H9 (cell line): ENCODE measurements at regions not wholly inside any gene's neighbourhood (a gene's known extent, or its start where the extent isn't known, plus 50 kb on each side); places are given as distances from the start of the nearest gene placed in this dataset.

Experiments used
- DNase-seq: peaks from one replicate; pipeline ENCODE4 v3.0.0-alpha.2; 2017
- H2AFZ ChIP-seq: one replicate; pipeline ENCODE4 v1.6.1; 2013; ENCODE audit warnings: mild to moderate bottlenecking, low read length, control low read depth, moderate library complexity
- H2AK5ac ChIP-seq: 2 replicates; pipeline ENCODE4 v1.6.1; 2013; ENCODE audit warnings: low read length, control low read depth, mixed read lengths; ENCODE audit not compliant: insufficient read length
- H2BK120ac ChIP-seq: one replicate; pipeline ENCODE4 v1.6.1; 2013; ENCODE audit warnings: low read depth, mild to moderate bottlenecking, low read length, control low read depth, inconsistent platforms; ENCODE audit not compliant: poor library complexity, severe bottlenecking
- H2BK12ac ChIP-seq: 2 replicates; pipeline ENCODE4 v1.6.1; 2013; ENCODE audit warnings: low read length, control low read depth, mixed read lengths, low read depth; ENCODE audit not compliant: insufficient read length
- H2BK15ac ChIP-seq: 2 replicates; pipeline ENCODE4 v1.6.1; 2013; ENCODE audit warnings: low read depth, low read length, control low read depth
- H2BK20ac ChIP-seq: one replicate; pipeline ENCODE4 v1.6.1; 2013; ENCODE audit warnings: low read depth, mild to moderate bottlenecking, low read length, control low read depth, inconsistent platforms; ENCODE audit not compliant: poor library complexity, severe bottlenecking
- H2BK5ac ChIP-seq: 2 replicates; pipeline ENCODE4 v1.6.1; 2013; ENCODE audit warnings: low read length, control low read depth, mixed read lengths; ENCODE audit not compliant: insufficient read length
- H3K14ac ChIP-seq: 2 replicates; pipeline ENCODE4 v1.6.1; 2013; ENCODE audit warnings: low read length, control low read depth; ENCODE audit not compliant: insufficient read depth
- H3K18ac ChIP-seq: 2 replicates; pipeline ENCODE4 v1.6.1; 2013; ENCODE audit warnings: low read depth, mild to moderate bottlenecking, mixed read lengths, low read length, control low read depth; ENCODE audit not compliant: insufficient read length
- H3K23ac ChIP-seq: 2 replicates; pipeline ENCODE4 v1.6.1; 2013; ENCODE audit warnings: low read length, control low read depth, mixed read lengths, low read depth; ENCODE audit not compliant: insufficient read length
- H3K23me2 ChIP-seq: 2 replicates; pipeline ENCODE4 v1.6.1; 2013; ENCODE audit warnings: low read depth, mild to moderate bottlenecking, mixed read lengths, low read length, control low read depth; ENCODE audit not compliant: insufficient read length, poor library complexity, severe bottlenecking
- H3K27ac ChIP-seq: 2 replicates; pipeline ENCODE4 v1.5.1; 2013; ENCODE audit warnings: low read length, control low read depth, mixed read lengths, low read depth; ENCODE audit not compliant: insufficient read length
- H3K27me3 ChIP-seq: 2 replicates; pipeline ENCODE4 v1.6.1; 2013; ENCODE audit warnings: low read length, control low read depth, inconsistent platforms; ENCODE audit not compliant: insufficient read depth
- H3K4ac ChIP-seq: 2 replicates; pipeline ENCODE4 v1.6.1; 2013; ENCODE audit warnings: low read depth, mild to moderate bottlenecking, control low read depth, inconsistent platforms, low read length, moderate library complexity
- H3K4me1 ChIP-seq: 2 replicates; pipeline ENCODE4 v1.6.1; 2013; ENCODE audit warnings: low read length, control low read depth, inconsistent platforms; ENCODE audit not compliant: insufficient read depth
- H3K4me2 ChIP-seq: 2 replicates; pipeline ENCODE4 v1.6.1; 2013; ENCODE audit warnings: low read length, control low read depth, mixed read lengths; ENCODE audit not compliant: insufficient read length, insufficient read depth
- H3K56ac ChIP-seq: 2 replicates; pipeline ENCODE4 v1.6.1; 2013; ENCODE audit warnings: low read depth, mild to moderate bottlenecking, mixed read lengths, low read length, control low read depth; ENCODE audit not compliant: insufficient read length
- H3K79me1 ChIP-seq: 2 replicates; pipeline ENCODE4 v1.6.1; 2013; ENCODE audit warnings: low read depth, mild to moderate bottlenecking, moderate library complexity, low read length, control low read depth, inconsistent platforms; ENCODE audit not compliant: insufficient read depth, poor library complexity, severe bottlenecking
- H3K79me2 ChIP-seq: 2 replicates; pipeline ENCODE4 v1.6.1; 2013; ENCODE audit warnings: low read length, control low read depth, inconsistent platforms; ENCODE audit not compliant: insufficient read depth
- H3K9ac ChIP-seq: 2 replicates; pipeline ENCODE4 v1.6.1; 2013; ENCODE audit warnings: low read length, control low read depth, mixed read lengths; ENCODE audit not compliant: insufficient read length; ENCODE audit errors: extremely low read depth
- H3K9me3 ChIP-seq: one replicate; pipeline ENCODE4 v1.6.1; 2013; ENCODE audit warnings: low read depth, low read length, inconsistent platforms; ENCODE audit not compliant: control insufficient read depth
- H3T11ph ChIP-seq: one replicate; pipeline ENCODE4 v1.6.1; 2013; ENCODE audit warnings: mild to moderate bottlenecking, low read length, control low read depth, inconsistent platforms
- H4K20me1 ChIP-seq: one replicate; pipeline ENCODE4 v1.6.1; 2013; ENCODE audit not compliant: control insufficient read depth, insufficient read length, insufficient read depth
- H4K5ac ChIP-seq: 2 replicates; pipeline ENCODE4 v1.6.1; 2013; ENCODE audit warnings: low read depth, mild to moderate bottlenecking, mixed read lengths, low read length, control low read depth; ENCODE audit not compliant: insufficient read length
- H4K8ac ChIP-seq: replicated peaks from 2 replicates; pipeline ENCODE4 v1.6.1; 2013; ENCODE audit warnings: low read length, control low read depth, mixed read lengths, low read depth; ENCODE audit not compliant: insufficient read length
- H4K91ac ChIP-seq: 2 replicates; pipeline ENCODE4 v1.6.1; 2013; ENCODE audit warnings: low read depth, mild to moderate bottlenecking, moderate library complexity, mixed read lengths, low read length, control low read depth; ENCODE audit not compliant: insufficient read length
- H3K27ac Mint-ChIP-seq, 3 experiments: 2 replicates in 2 of 3; 3 replicates in 1 of 3; pipeline ENCODE4 v1.8.0; 2020 to 2021; ENCODE audit warnings: mixed read lengths in 3 of 3, mild to moderate bottlenecking in 1 of 3, moderate library complexity in 1 of 3
- H3K27me3 Mint-ChIP-seq: 2 replicates; pipeline ENCODE4 v1.8.0; 2021; ENCODE audit warnings: low read depth, mild to moderate bottlenecking, moderate library complexity, mixed read lengths
- H3K36me3 Mint-ChIP-seq, 3 experiments: 2 replicates in 2 of 3; 3 replicates in 1 of 3; pipeline ENCODE4 v1.8.0; 2020 to 2021; ENCODE audit warnings: low read depth in 3 of 3, mixed read lengths in 3 of 3; ENCODE audit not compliant: insufficient read depth in 1 of 3
- H3K4me1 Mint-ChIP-seq, 2 experiments: 2 replicates each; pipeline ENCODE4 v1.8.0; 2020; ENCODE audit warnings: mixed read lengths in 2 of 2
- H3K4me3 Mint-ChIP-seq, 2 experiments: 2 replicates in 1 of 2; 3 replicates in 1 of 2; pipeline ENCODE4 v1.8.0; 2020 to 2021; ENCODE audit warnings: mild to moderate bottlenecking in 2 of 2, mixed read lengths in 2 of 2, moderate library complexity in 1 of 2
- H3K9me3 Mint-ChIP-seq, 2 experiments: 2 replicates in 1 of 2; 3 replicates in 1 of 2; pipeline ENCODE4 v1.8.0; 2020; ENCODE audit warnings: mild to moderate bottlenecking in 2 of 2, mixed read lengths in 2 of 2, moderate library complexity in 1 of 2
- CTCF ChIP-seq: fragments of 200-600 bp; sonication (generic); conservative IDR thresholded peaks from 3 replicates; pipeline ENCODE4 v1.8.0; 2021; ENCODE audit warnings: antibody characterized with exemption, mild to moderate bottlenecking
- WGBS: extraction: QIAGEN DNeasy Blood & Tissue Kit; methylation state at CpG from one replicate; pipeline ENCODE4 v1.1.7; 2013; ENCODE audit warnings: missing lambda C conversion rate, low lambda C conversion rate, mixed read lengths; ENCODE audit not compliant: insufficient read length; ENCODE audit errors: extremely low coverage; 5-methylcytosine and 5-hydroxymethylcytosine counted together

GRCh38 chr6:79384845-79385244 lies 150.4 kb upstream of the HMGN3 start:
- Histone ChIP-seq H4K20me1 (no peaks in the 10 kb centered on the region), H3K4me2 (no peak overlapping the region), H3K23ac (no peak overlapping the region), H3K23me2 (no peaks in the 10 kb centered on the region), H3K27me3 (no peaks in the 10 kb centered on the region), H2BK15ac (no peak overlapping the region), H3T11ph (no peak overlapping the region), H3K4ac (no peak overlapping the region), H3K9ac (no peak overlapping the region), H3K27ac (no peak overlapping the region), H2BK120ac (no peak overlapping the region), H3K18ac (no peak overlapping the region), H3K56ac (no peak overlapping the region), H2AFZ (no peak overlapping the region), H2AK5ac (no peak overlapping the region), H4K5ac (no peak overlapping the region), H4K91ac (no peak overlapping the region), H2BK20ac (no peak overlapping the region), H3K4me1 (no peaks in the 10 kb centered on the region), H2BK12ac (no peak overlapping the region), H3K79me1 (no peaks in the 10 kb centered on the region), H2BK5ac (no peak overlapping the region), H3K9me3 (no peaks in the 10 kb centered on the region), H4K8ac (no peak overlapping the region), H3K14ac (no peak overlapping the region), H3K79me2 (no peaks in the 10 kb centered on the region)
- no peaks in the 10 kb centered on the region for H3K36me3 Mint-ChIP-seq
- no peaks in the 10 kb centered on the region for H3K27me3 Mint-ChIP-seq
- peaks cover 1 to 2% of the 10 kb centered on the region in 2 experiments; a peak in 2 of 5 replicates for H3K9me3 Mint-ChIP-seq
- WGBS = no CpG with 5 or more reads among the region's 1 CpG
- H3K4me1 Mint-ChIP-seq = peaks cover 9 to 13% of the 10 kb centered on the region in 2 experiments
- TF ChIP-seq CTCF = no peak
- no peak for DNase-seq
- no peak overlapping the region for H3K4me3 Mint-ChIP-seq
- no peak overlapping the region for H3K27ac Mint-ChIP-seq
